Neural progenitor cell (in vitro differentiated cells): ENCODE measurements at regions not wholly inside any gene's neighbourhood (a gene's known extent, or its start where the extent isn't known, plus 50 kb on each side); places are given as distances from the start of the nearest gene placed in this dataset.

Source experiments
- CTCF ChIP-seq: fragments of 200-600 bp; sonication (generic); IDR thresholded peaks from 2 replicates; pipeline ENCODE4 v1.5.1; 2017; ENCODE audit warnings: antibody characterized with exemption, mild to moderate bottlenecking
- EZH2phosphoT487 ChIP-seq: fragments of 200-600 bp; sonication (generic); IDR thresholded peaks from 2 replicates; pipeline ENCODE4 v1.6.1; 2017; ENCODE audit warnings: antibody characterized with exemption

- TF ChIP-seq CTCF (no peak), EZH2phosphoT487 (no peak)
Measured at GRCh38 chr5:26232706-26233105, 805.7 kb downstream of the CDH9 start.
